GM23338 (cell line): ENCODE measurements at regions not wholly inside any gene's neighbourhood (a gene's known extent, or its start where the extent isn't known, plus 50 kb on each side); places are given as distances from the start of the nearest gene placed in this dataset.

ENCODE experiments used
- ETS1 ChIP-seq: IDR thresholded peaks from 2 replicates; pipeline ENCODE4 v1.6.1; 2016; ENCODE audit warnings: antibody characterized with exemption
- EZH2 ChIP-seq: fragments of 200-600 bp; sonication (generic); IDR thresholded peaks from one replicate; pipeline ENCODE4 v1.8.0; 2017; ENCODE audit warnings: antibody characterized with exemption, mild to moderate bottlenecking, low read depth; ENCODE audit not compliant: unreplicated experiment
- EZH2phosphoT487 ChIP-seq: fragments of 200-600 bp; sonication (generic); IDR thresholded peaks from one replicate; pipeline ENCODE4 v1.8.1; 2018; ENCODE audit warnings: antibody characterized with exemption; ENCODE audit not compliant: unreplicated experiment
- POLR2AphosphoS5 ChIP-seq: IDR thresholded peaks from 2 replicates; pipeline ENCODE4 v1.6.1; 2016; ENCODE audit warnings: antibody characterized with exemption, low read depth
- REST ChIP-seq: IDR thresholded peaks from one replicate; pipeline ENCODE4 v1.6.1; 2018; ENCODE audit warnings: antibody characterized with exemption; ENCODE audit not compliant: unreplicated experiment
- TF ChIP-seq, protein P1 (sequence below), 2 experiments: fragments of 200-600 bp in 1 of 2; sonication (generic) in 1 of 2; conservative IDR thresholded peaks; 2 replicates each; pipeline versions ENCODE4 v1.5.1 to v1.6.1; 2016 to 2017; ENCODE audit warnings: antibody characterized with exemption in 2 of 2, low read depth in 2 of 2, mild to moderate bottlenecking in 2 of 2, moderate library complexity in 1 of 2

DNA sequence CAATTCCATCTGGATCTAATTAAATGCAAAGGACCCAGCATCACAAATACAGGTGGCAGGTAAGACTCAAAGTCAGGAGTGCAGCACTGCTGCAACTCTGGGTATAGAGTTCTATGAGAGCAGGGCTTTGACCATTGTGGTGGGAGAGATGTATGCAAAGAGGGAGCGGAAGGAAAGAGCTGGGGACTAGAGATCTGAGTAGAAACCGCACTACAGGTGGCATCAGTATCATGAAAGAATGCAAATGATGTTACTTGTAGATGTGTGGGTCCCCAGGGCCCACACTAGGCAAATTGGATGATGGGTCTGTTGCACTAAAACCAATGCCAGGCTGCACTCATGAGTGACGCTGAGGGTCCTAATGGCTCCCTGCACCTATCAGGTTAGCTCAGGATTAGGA lies 287.1 kb upstream of the ASIC2 start:
- TF ChIP-seq EZH2 (no peak), POLR2AphosphoS5 (no peak), EZH2phosphoT487 (no peak), REST (no peak), ETS1 (no peak)
- TF ChIP-seq, protein P1, sequence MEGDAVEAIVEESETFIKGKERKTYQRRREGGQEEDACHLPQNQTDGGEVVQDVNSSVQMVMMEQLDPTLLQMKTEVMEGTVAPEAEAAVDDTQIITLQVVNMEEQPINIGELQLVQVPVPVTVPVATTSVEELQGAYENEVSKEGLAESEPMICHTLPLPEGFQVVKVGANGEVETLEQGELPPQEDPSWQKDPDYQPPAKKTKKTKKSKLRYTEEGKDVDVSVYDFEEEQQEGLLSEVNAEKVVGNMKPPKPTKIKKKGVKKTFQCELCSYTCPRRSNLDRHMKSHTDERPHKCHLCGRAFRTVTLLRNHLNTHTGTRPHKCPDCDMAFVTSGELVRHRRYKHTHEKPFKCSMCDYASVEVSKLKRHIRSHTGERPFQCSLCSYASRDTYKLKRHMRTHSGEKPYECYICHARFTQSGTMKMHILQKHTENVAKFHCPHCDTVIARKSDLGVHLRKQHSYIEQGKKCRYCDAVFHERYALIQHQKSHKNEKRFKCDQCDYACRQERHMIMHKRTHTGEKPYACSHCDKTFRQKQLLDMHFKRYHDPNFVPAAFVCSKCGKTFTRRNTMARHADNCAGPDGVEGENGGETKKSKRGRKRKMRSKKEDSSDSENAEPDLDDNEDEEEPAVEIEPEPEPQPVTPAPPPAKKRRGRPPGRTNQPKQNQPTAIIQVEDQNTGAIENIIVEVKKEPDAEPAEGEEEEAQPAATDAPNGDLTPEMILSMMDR (conservative IDR thresholded peaks at IDR 0.05; ENCODE audit: low read depth in 2 of 2) = no peak
